WTC11 (cell line): ENCODE measurements at regions not wholly inside any gene's neighbourhood (a gene's known extent, or its start where the extent isn't known, plus 50 kb on each side); places are given as distances from the start of the nearest gene placed in this dataset.

ENCODE experiments used
- ATF2 ChIP-seq: sonication (generic); formaldehyde crosslinking; IDR thresholded peaks from 2 replicates; pipeline ENCODE4 v1.8.1; 2022; ENCODE audit warnings: low read depth, missing genetic modification reagents, borderline replicate concordance
- ATF6 ChIP-seq: sonication (generic); formaldehyde crosslinking; IDR thresholded peaks from 2 replicates; pipeline ENCODE4 v1.8.1; 2023; ENCODE audit warnings: mild to moderate bottlenecking, missing genetic modification reagents
- CBFB ChIP-seq: sonication (generic); formaldehyde crosslinking; IDR thresholded peaks from 2 replicates; pipeline ENCODE4 v1.8.1; 2022; ENCODE audit warnings: mild to moderate bottlenecking, low read depth, missing genetic modification reagents
- CREB1 ChIP-seq: sonication (generic); formaldehyde crosslinking; IDR thresholded peaks from 2 replicates; pipeline ENCODE4 v1.8.0; 2023; ENCODE audit warnings: mild to moderate bottlenecking, missing genetic modification reagents
- CTCF ChIP-seq: fragments of 200-600 bp; IDR thresholded peaks from 2 replicates; pipeline ENCODE4 v1.8.0; 2022; ENCODE audit warnings: antibody characterized with exemption
- ESRRA ChIP-seq: sonication (generic); formaldehyde crosslinking; IDR thresholded peaks from 2 replicates; pipeline ENCODE4 v1.8.1; 2022; ENCODE audit warnings: mild to moderate bottlenecking, missing genetic modification reagents, borderline replicate concordance
- KAT7 ChIP-seq: sonication (generic); formaldehyde crosslinking; IDR thresholded peaks from 2 replicates; pipeline ENCODE4 v1.8.1; 2023; ENCODE audit warnings: missing genetic modification reagents, mild to moderate bottlenecking, borderline replicate concordance
- NFE2L1 ChIP-seq: sonication (generic); formaldehyde crosslinking; IDR thresholded peaks from 2 replicates; pipeline ENCODE4 v1.8.1; 2023; ENCODE audit warnings: missing genetic modification reagents
- SOX15 ChIP-seq: fragments of 250-450 bp; sonication (Bioruptor Pico); IDR thresholded peaks from 2 replicates; pipeline ENCODE4 v1.9.0; 2021; ENCODE audit warnings: mild to moderate bottlenecking
- SP1 ChIP-seq: sonication (generic); formaldehyde crosslinking; conservative IDR thresholded peaks from 2 replicates; pipeline ENCODE4 v1.8.1; 2022; ENCODE audit warnings: missing genetic modification reagents
- STAT6 ChIP-seq: sonication (generic); formaldehyde crosslinking; conservative IDR thresholded peaks from 2 replicates; pipeline ENCODE4 v1.8.1; 2023; ENCODE audit warnings: mild to moderate bottlenecking, low read depth, missing genetic modification reagents, moderate library complexity
- USF2 ChIP-seq: sonication (generic); formaldehyde crosslinking; IDR thresholded peaks from 2 replicates; pipeline ENCODE4 v1.8.1; 2023; ENCODE audit warnings: mild to moderate bottlenecking, missing genetic modification reagents, moderate library complexity

GRCh38 chr3:5650303-5650702, 462.8 kb downstream of the EDEM1 start:
- TF ChIP-seq CTCF (no peak), CBFB (CRISPR knock-in tag) (no peak), SOX15 (CRISPR knock-in tag) (no peak), USF2 (CRISPR knock-in tag) (no peak), CREB1 (CRISPR knock-in tag) (no peak), SP1 (no peak), NFE2L1 (CRISPR knock-in tag) (no peak), ATF2 (no peak), STAT6 (CRISPR knock-in tag) (no peak), ESRRA (no peak), KAT7 (CRISPR knock-in tag) (no peak), ATF6 (CRISPR knock-in tag) (no peak)
